SK-N-MC (cell line): ENCODE measurements at regions not wholly inside any gene's neighbourhood (a gene's known extent, or its start where the extent isn't known, plus 50 kb on each side); places are given as distances from the start of the nearest gene placed in this dataset.

Experiments
- EZH2 ChIP-seq: fragments of 200-600 bp; sonication (generic); IDR thresholded peaks from one replicate; pipeline ENCODE4 v1.6.1; 2017; ENCODE audit warnings: antibody characterized with exemption
- POLR2AphosphoS5 ChIP-seq: IDR thresholded peaks from 2 replicates; pipeline ENCODE4 v1.6.1; 2012; ENCODE audit warnings: mild to moderate bottlenecking, low read depth, low read length, borderline replicate concordance

DNA sequence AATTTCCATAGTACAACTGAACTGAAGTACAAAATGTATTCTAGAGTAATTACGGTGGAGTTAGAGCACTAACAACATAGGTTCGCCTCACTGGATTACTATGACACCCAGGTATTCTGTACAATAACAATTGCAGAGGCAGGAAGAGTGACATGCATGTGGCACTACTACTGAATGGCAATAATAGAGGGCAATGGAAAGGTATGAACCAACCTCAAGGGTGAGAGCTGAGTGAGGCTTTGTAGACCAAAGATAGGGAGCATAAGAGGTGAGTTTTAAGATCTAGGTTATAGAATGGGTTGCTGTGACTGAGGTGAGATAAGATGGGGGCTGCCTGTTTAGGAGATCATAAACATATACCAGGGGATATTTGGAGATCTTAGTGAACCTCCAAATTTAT lies 343.1 kb downstream of the PCNX1 start:
- TF ChIP-seq EZH2 (no peak), POLR2AphosphoS5 (no peak)
